GM10266 (cell line): ENCODE measurements at regions not wholly inside any gene's neighbourhood (a gene's known extent, or its start where the extent isn't known, plus 50 kb on each side); places are given as distances from the start of the nearest gene placed in this dataset.

ENCODE experiments used
- DNase-seq: peaks from one replicate; pipeline ENCODE4 v3.0.0; 2012; ENCODE audit errors: extremely low spot score
- CTCF ChIP-seq: IDR thresholded peaks from 2 replicates; pipeline ENCODE4 v1.5.1; 2012; ENCODE audit warnings: mild to moderate bottlenecking, low read depth; ENCODE audit not compliant: control insufficient read depth, insufficient read depth; ENCODE audit errors: missing control alignments

- TF ChIP-seq CTCF: no peak
- DNase-seq: no peak
Measured at GRCh38 chr7:144960763-144961162, 124.9 kb upstream of the TPK1 start.

GRCh38 chr7:144957998-144958397 lies 122.1 kb upstream of the TPK1 start:
- TF ChIP-seq CTCF: no peak
- DNase-seq: no peak

- TF ChIP-seq CTCF: no peak
- DNase-seq: no peak
Measured at GRCh38 chr7:144955422-144955821, 119.6 kb upstream of the TPK1 start.

GRCh38 chr7:144941127-144941526 lies 105.3 kb upstream of the TPK1 start:
- DNase-seq: no peak
- no peak for TF ChIP-seq CTCF

- no peak for DNase-seq
- TF ChIP-seq CTCF: no peak
Measured at GRCh38 chr7:144937199-144937598, 101.3 kb upstream of the TPK1 start.

GRCh38 chr7:144936314-144936713 lies 100.5 kb upstream of the TPK1 start:
- DNase-seq: no peak
- no peak for TF ChIP-seq CTCF

- no peak for TF ChIP-seq CTCF
- DNase-seq: no peak
Measured at GRCh38 chr7:144910411-144910810, 74.6 kb upstream of the TPK1 start.
